HS-27A (cell line): ENCODE measurements at regions not wholly inside any gene's neighbourhood (a gene's known extent, or its start where the extent isn't known, plus 50 kb on each side); places are given as distances from the start of the nearest gene placed in this dataset.
A peak's percentile ranks its signal among the peaks of the same experiment; 100 is the strongest.
"Not testable (repeated sequence)": the region's sequence is repeated elsewhere in the genome, so short reads cannot be mapped to it uniquely, and the experiment has no call there.

Source experiments
- DNase-seq: peaks from one replicate; pipeline ENCODE4 v3.0.0-alpha.2; 2012; ENCODE audit warnings: low read depth, missing footprints

DNA sequence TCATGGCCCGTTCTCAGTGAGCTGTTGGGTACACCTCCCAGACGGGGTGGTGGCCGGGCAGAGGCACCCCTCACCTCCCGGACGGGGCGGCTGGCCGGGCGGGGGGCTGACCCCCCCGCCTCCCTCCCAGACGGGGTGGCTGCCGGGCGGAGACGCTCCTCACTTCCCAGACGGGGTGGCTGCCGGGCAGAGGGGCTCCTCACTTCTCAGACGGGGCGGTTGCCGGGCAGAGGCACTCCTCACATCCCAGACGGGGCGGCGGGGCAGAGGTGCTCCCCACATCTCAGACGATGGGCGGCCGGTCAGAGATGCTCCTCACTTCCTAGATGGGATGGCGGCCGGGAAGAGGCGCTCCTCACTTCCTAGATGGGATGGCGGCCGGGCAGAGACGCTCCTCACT lies 129.7 kb upstream of the DAAM1 start:
- not testable (repeated sequence) for DNase-seq

DNA sequence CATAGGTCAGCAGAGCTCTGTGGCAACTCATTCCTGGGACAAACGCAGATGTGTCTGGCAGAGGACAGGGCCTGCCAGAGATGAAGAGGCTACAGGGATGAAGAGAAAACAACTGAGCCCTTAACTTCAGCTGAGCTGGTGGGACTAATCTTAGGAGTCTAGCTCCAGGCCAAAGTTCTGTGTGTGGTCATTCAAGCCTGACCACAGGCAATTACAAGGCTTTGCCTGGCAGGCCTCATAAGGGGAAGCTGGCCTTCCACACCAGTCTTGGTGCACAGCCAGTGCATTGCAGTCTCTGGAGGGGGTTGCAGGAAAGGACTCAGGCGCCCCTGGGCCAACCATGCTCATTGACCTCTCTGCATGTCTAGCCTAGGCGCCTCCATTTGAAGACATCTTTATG lies 127.6 kb upstream of the DAAM1 start:
- no peak for DNase-seq

DNA sequence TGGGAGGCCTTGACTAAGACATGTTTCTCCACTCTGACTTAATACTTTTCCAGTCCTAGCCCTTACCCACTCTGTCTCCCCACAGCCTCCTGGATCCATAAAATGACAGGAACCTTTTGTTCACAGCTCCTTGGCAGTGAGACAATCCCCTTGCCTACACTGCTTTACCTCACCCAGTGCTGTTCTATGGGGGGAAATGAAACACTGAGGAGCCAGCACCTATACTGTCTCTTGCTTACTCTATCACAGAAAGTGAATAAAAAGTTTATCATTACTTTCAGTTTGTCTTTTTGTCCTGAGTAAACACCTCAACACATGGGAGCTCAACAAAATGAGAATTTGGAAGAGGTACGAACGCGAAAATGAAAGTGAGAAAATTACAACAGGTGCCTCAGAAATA lies 127.2 kb upstream of the DAAM1 start:
- no peak for DNase-seq

DNA sequence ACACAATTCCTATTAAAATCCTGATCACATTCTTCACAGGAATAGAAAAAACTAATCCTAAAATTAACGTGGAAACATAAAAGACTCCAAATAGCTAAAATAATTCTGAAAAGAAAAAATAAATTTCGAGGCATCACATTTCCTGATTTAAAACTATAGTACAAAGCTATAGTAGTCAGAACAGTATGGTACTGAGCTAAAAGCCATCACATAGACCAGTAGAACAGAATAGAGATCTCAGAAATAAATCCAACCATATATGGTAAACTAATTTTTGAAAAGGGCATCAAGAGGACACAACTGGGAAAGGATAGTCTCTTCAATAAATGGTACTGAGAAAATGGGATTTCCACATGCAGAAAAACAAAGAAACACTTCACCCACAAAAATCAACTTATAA lies 125.2 kb upstream of the DAAM1 start:
- no peak for DNase-seq

DNA sequence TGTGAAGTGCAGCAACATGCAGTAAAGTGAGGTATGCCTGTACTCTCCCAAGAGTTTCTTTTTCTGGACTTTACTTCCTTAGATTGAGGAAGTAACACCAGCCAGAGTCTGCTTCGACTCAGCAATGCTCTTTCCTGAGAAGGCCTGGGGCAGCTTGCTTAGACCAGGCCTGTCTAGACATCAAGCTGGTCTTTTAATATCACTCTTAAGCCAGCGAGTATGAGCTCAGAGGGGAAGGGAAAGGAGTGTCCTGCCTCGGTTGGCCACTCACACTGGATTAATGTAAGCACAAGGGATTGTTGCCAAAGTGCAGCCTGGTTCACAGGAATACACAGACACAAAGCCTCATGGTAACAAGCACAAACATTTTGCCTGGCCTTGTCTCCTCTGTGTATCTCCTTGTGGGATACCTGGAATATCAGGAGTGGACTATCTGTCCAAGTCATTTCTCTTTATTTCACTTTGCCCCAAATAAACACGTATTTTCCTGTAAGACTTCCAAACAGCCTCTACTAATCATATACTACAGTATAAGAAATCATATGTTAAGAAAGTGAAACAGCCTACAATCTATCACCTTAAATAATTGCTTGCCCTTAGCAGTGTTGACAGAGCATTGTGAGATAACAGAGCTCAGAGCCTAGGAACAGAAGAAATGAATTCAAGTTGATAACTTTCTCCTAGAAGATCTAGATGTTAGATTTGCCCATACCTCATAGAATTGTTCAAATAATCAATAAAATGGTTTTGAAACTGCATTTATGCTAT lies 121.2 kb upstream of the DAAM1 start:
- DNase-seq, result no peak

DNA sequence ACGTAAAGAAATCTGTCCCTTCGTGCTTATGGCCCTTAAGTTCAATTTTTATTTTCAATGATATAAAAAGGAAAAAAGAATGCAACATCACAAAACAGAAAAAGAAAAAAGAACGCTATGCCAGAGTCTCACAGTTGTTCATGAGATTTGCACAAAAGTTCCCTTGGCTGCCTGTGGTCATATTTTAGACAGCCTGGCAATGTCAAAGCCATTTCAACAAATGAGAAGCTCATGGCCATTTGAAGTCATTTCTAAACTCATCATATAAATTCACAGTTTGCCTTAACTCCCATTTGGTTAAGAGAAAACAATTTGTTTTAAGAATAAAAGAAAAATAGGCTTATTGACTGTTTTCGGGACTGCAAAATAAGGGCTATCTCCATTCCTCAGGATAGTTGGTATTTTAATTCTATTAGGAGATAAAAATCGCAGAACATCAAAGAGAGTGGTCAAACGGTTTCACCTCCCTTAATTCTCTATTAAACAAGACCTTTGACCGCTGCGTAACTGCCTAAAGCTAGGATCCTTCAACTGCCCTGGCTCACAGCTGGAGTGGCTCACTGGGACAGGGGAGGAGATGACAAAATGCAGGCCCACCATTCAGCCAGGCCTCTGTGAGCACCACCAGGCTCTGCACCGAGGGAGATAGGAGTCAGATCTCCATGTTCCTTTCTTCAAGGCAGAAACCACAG lies 119.2 kb upstream of the DAAM1 start:
- no peak for DNase-seq

DNA sequence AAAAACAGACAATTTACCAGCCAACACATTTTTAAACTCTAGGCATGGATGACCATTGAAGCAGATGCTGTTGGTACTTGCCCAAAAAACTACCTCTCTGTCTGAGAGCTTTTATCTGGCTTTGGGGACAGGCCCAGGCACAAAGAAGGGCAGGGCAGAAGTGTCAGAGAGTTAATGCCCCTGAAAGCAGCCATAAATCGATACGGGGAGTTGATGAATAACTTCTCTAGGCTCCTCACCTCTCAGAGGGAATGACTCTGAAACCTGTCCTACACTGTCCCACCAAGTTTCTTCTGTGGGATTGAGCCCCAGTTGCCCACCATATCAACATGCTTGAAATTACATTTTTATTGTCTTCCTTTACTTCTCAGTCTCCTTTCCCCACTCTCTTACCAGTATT lies 113.0 kb upstream of the DAAM1 start:
- DNase-seq, result no peak

GRCh38 chr14:59081720-59082119 lies 106.7 kb upstream of the DAAM1 start:
- DNase-seq, result no peak

GRCh38 chr14:59085207-59085739 lies 103.2 kb upstream of the DAAM1 start:
- no peak for DNase-seq

DNA sequence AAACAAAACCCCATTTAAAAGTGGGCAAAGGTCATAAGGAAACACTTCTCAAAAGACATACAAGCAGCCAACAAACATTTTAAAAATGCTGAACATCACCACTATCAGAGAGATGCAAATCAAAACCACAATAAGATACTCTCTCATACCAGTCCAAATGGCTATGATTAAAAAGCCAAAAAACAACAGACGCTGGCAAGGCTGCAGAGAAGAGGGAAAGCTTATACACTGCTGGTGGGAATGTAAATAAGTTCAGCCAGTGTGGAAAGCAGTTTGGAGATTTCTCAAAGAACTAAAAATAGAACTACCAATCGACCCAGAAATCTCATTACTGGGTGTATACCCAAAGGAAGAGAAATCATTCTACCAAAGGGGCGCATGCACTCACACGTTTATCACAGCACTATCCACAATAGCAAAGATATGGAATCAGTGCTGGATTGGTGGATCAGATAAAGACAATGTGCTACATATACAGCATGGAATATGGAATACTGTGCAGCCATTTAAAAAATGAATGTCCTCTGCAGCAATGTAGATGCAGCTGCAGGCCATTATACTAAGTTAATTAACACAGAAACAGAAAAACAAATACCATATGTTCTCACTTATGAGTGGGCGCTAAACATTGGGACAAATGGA lies 102.1 kb upstream of the DAAM1 start:
- no peak for DNase-seq

DNA sequence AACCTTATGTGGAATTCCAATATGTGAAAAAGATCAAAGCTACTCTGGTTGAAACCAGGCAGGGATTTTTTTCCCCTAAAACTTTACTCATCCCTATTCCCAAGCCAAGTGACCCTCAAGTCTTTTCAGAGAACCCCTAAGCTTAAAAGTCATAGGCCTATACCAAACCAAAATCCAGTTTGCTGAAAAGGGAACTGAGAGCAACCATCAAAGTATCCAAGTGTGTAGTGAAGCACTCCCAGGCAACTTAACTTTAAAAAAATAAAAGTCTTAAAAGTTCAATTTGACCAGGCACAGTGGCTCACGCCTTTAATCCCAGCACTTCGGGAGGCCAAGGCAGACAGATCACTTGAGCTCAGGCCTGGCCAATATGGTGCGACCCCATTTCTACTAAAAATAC lies 101.2 kb upstream of the DAAM1 start:
- DNase-seq, result no peak

- no peak for DNase-seq
Observed at GRCh38 chr14:59087711-59088110, 100.8 kb upstream of the DAAM1 start.

DNA sequence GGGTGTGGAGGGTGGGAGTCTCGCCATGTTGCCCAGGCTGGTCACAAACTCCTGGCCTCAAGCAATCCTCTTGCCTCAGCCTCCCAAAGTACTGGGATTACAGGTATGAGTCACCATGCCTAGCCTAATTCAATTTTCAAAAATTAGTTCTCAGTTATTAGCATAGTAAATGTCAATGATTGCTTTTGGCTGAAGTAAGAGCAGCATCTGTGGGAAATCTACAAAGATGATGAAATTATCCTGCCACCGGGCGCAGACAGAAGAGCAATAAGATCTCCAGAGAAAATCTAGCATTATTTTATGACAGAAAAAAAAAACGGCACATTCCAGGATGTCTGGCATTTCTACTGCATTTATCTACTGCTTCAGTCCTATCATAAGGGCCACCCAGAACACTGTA lies 97.9 kb upstream of the DAAM1 start:
- DNase-seq, result no peak

DNA sequence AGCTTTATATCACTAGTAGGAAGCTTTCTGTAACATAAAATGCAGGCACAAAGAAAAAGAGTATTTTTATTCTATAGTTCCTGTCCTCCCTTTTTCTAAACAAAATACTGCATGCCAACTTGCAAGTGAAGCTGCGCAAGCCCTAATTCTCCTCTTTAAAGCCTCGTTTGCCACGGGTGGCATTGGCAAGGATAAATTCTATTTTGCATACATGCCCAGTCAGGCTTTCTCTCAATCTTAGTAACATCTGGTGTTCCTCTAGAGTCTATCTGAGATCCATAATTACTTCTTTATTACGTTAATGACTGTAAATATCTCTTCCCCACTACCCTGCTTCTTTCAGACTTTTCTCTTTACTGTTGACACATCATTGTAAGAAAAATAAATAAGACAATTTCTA lies 97.1 kb upstream of the DAAM1 start:
- DNase-seq, result no peak

DNA sequence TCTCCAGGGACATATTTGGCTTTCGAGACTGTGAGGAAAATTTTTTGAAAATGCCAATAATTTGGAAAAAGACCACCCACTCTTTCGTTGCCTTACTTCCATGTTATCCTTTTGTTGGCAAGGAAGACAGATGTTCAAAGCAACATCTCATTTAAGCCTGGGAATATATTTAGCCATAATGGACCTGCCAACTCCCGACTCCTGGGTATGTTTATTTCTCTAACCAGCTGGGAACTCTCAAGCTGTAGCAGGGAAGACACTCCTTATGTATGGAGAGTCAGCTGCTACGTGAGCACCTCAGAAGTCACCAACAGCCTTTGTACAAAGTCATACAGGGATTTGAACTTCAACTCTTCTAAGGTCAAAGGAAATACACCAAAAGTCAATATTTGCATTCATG lies 96.5 kb upstream of the DAAM1 start:
- no peak for DNase-seq

- DNase-seq, result no peak
Observed at GRCh38 chr14:59093902-59094301, 94.6 kb upstream of the DAAM1 start.

- no peak for DNase-seq
Observed at GRCh38 chr14:59096303-59096702, 92.2 kb upstream of the DAAM1 start.

GRCh38 chr14:59097681-59098080 lies 90.8 kb upstream of the DAAM1 start:
- DNase-seq, result no peak

DNA sequence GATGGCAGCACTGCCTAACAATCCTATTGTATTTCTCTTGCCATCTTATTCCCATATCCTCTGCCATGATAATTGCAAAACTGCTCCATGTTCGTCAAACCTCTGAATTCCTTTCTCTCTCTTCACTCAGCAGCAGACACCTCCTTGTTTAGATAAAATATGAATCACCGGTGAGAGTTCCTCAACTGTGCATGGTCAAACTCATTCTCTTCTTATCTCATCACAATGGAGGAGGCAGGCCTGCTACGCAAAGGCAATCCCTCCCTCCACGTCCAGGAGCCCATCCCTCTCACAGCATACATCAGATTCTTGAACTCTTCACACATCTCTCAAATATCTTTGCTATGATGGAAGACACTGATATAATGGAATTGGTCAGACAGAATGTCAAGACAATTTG lies 90.1 kb upstream of the DAAM1 start:
- peak; percentile 58 for DNase-seq

GRCh38 chr14:59100205-59100604 lies 88.3 kb upstream of the DAAM1 start:
- no peak for DNase-seq

- no peak for DNase-seq
Observed at GRCh38 chr14:59101476-59101875, 87.0 kb upstream of the DAAM1 start.

DNA sequence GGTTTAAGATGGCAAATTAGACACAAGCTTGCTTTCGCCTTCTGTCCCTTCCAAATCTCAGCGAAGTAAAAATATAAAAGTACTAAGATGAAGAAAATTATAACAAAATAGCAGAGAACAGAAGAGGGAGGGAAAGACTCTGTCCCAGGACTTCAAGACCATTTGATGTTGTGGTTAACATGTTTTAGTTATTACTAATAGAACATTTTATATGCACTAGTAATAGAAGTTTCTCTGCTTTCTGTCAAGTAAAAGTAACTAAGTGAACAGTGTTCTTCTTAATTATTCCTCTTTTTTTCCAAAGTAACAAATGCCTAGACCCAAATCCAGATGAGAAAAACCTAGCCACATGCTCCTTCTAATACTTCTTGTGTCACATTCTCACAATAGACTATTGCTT lies 85.1 kb upstream of the DAAM1 start:
- DNase-seq, result no peak

GRCh38 chr14:59107819-59108218 lies 80.6 kb upstream of the DAAM1 start:
- DNase-seq, result no peak
